ENCODE measurements at regions not wholly inside any gene's neighbourhood (a gene's known extent, or its start where the extent isn't known, plus 50 kb on each side); places are given as distances from the start of the nearest gene placed in this dataset.

- in situ Hi-C loops (cut with HindIII; ENCODE audit: low pct_unique_long_range_greater_than_20kb, low sequenced_read_pairs) = no loop called here
- no peak for TF ChIP-seq JUND (IDR thresholded peaks at IDR 0.05; ENCODE audit: low read depth)
- DNase-seq (ENCODE audit: low read depth in 1 of 2, low spot score in 1 of 2) = no peak
Observed at GRCh38 chr13:78183732-78184131, 265.1 kb upstream of the EDNRB start.

DNA sequence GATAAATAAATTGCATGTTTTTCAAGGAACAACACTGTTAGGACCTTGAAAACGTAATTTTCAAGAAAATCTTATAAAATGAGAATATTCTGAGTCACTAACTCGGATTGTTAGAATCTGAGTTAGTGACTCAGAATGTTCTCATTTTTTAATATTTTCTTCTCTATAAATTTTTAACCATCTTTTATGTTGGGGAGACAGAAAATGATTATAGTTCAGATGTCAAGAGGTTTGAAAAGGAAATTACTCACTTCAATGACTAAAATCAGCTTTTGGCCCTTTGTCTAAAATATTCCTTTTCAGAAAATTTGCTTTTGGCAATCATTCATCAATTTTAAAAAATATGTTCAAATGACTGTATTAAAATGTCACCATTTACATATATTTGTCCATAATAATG, 264.2 kb upstream of the EDNRB start:
- no peak for TF ChIP-seq JUND (IDR thresholded peaks at IDR 0.05; ENCODE audit: low read depth)
- no peak for DNase-seq (ENCODE audit: low read depth in 1 of 2, low spot score in 1 of 2)
- in situ Hi-C loops (cut with HindIII; ENCODE audit: low pct_unique_long_range_greater_than_20kb, low sequenced_read_pairs) = no loop called here

DNA sequence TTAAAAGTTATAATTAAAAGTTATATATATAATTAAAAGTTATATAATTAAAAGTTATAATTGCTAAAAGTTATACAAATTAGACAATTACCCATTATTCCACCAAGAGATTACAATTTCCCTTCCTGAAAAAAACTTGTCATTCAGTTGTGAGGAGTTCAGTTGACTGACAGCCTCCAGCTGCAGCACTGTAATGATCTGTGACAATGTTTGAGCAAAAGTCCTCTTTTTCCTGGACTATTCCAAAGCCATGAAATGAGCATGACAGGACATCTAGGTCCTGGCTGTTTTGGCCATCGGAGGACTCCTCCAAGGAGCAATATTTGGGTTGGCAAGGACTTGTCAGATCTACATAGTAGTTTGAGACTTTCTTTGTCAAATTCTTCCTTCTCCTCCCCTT, 258.7 kb upstream of the EDNRB start:
- in situ Hi-C loops (cut with HindIII; ENCODE audit: low pct_unique_long_range_greater_than_20kb, low sequenced_read_pairs) = no loop called here
- no peak for DNase-seq (ENCODE audit: low read depth in 1 of 2, low spot score in 1 of 2)
- TF ChIP-seq JUND (IDR thresholded peaks at IDR 0.05; ENCODE audit: low read depth) = no peak

GRCh38 chr13:78176880-78177279, 258.2 kb upstream of the EDNRB start:
- no peak for TF ChIP-seq JUND (IDR thresholded peaks at IDR 0.05; ENCODE audit: low read depth)
- DNase-seq (ENCODE audit: low read depth in 1 of 2, low spot score in 1 of 2) = no peak
- in situ Hi-C loops (cut with HindIII; ENCODE audit: low pct_unique_long_range_greater_than_20kb, low sequenced_read_pairs) = no loop called here

GRCh38 chr13:78169386-78169785, 250.8 kb upstream of the EDNRB start:
- no peak for TF ChIP-seq JUND (IDR thresholded peaks at IDR 0.05; ENCODE audit: low read depth)
- DNase-seq (ENCODE audit: low read depth in 1 of 2, low spot score in 1 of 2) = no peak
- in situ Hi-C loops (cut with HindIII; ENCODE audit: low pct_unique_long_range_greater_than_20kb, low sequenced_read_pairs) = no loop called here

- in situ Hi-C loops (cut with HindIII; ENCODE audit: low pct_unique_long_range_greater_than_20kb, low sequenced_read_pairs) = no loop called here
- TF ChIP-seq JUND (IDR thresholded peaks at IDR 0.05; ENCODE audit: low read depth) = no peak
- peak in 1 of 2 experiments; percentile 1 for DNase-seq (ENCODE audit: low read depth in 1 of 2, low spot score in 1 of 2)
Observed at GRCh38 chr13:78168981-78169380, 250.3 kb upstream of the EDNRB start.

GRCh38 chr13:78161266-78161665, 242.6 kb upstream of the EDNRB start:
- in situ Hi-C loops (cut with HindIII; ENCODE audit: low pct_unique_long_range_greater_than_20kb, low sequenced_read_pairs) = no loop called here
- no peak for DNase-seq (ENCODE audit: low read depth in 1 of 2, low spot score in 1 of 2)
- no peak for TF ChIP-seq JUND (IDR thresholded peaks at IDR 0.05; ENCODE audit: low read depth)

GRCh38 chr13:78160793-78161192, 242.2 kb upstream of the EDNRB start:
- in situ Hi-C loops (cut with HindIII; ENCODE audit: low pct_unique_long_range_greater_than_20kb, low sequenced_read_pairs) = no loop called here
- no peak for TF ChIP-seq JUND (IDR thresholded peaks at IDR 0.05; ENCODE audit: low read depth)
- no peak for DNase-seq (ENCODE audit: low read depth in 1 of 2, low spot score in 1 of 2)

- no peak for DNase-seq (ENCODE audit: low read depth in 1 of 2, low spot score in 1 of 2)
- TF ChIP-seq JUND (IDR thresholded peaks at IDR 0.05; ENCODE audit: low read depth) = no peak
- in situ Hi-C loops (cut with HindIII; ENCODE audit: low pct_unique_long_range_greater_than_20kb, low sequenced_read_pairs) = no loop called here
Observed at GRCh38 chr13:78152415-78152814, 233.8 kb upstream of the EDNRB start.

DNA sequence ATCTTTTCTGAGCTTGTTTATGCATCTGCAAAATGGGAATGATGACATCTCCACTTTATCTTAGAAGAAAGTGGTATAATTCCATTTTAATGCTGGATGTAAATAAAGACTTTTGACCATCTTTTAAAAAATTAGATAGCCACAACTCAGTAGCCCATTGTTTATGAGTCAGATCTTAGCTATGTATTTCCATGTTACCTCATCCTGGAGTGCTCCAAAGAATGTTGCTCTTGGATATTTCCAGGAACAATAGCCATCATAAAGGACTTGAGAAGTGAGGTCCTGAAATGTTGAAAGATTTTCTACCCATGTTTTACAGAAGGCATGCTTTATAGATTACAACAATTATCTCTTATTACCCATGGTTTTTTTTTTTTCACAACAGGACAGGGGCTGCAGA, 229.3 kb upstream of the EDNRB start:
- no peak for TF ChIP-seq JUND (IDR thresholded peaks at IDR 0.05; ENCODE audit: low read depth)
- no peak for DNase-seq (ENCODE audit: low read depth in 1 of 2, low spot score in 1 of 2)
- in situ Hi-C loops (cut with HindIII; ENCODE audit: low pct_unique_long_range_greater_than_20kb, low sequenced_read_pairs) = no loop called here

GRCh38 chr13:78145276-78145675, 226.6 kb upstream of the EDNRB start:
- DNase-seq (ENCODE audit: low read depth in 1 of 2, low spot score in 1 of 2) = no peak
- no peak for TF ChIP-seq JUND (IDR thresholded peaks at IDR 0.05; ENCODE audit: low read depth)
- in situ Hi-C loops (cut with HindIII; ENCODE audit: low pct_unique_long_range_greater_than_20kb, low sequenced_read_pairs) = no loop called here

GRCh38 chr13:78139765-78140164, 221.1 kb upstream of the EDNRB start:
- in situ Hi-C loops (cut with HindIII; ENCODE audit: low pct_unique_long_range_greater_than_20kb, low sequenced_read_pairs) = no loop called here
- no peak for DNase-seq (ENCODE audit: low read depth in 1 of 2, low spot score in 1 of 2)
- no peak for TF ChIP-seq JUND (IDR thresholded peaks at IDR 0.05; ENCODE audit: low read depth)

- no peak for TF ChIP-seq JUND (IDR thresholded peaks at IDR 0.05; ENCODE audit: low read depth)
- in situ Hi-C loops (cut with HindIII; ENCODE audit: low pct_unique_long_range_greater_than_20kb, low sequenced_read_pairs) = no loop called here
- DNase-seq (ENCODE audit: low read depth in 1 of 2, low spot score in 1 of 2) = no peak
Observed at GRCh38 chr13:78138756-78139155, 220.1 kb upstream of the EDNRB start.

DNA sequence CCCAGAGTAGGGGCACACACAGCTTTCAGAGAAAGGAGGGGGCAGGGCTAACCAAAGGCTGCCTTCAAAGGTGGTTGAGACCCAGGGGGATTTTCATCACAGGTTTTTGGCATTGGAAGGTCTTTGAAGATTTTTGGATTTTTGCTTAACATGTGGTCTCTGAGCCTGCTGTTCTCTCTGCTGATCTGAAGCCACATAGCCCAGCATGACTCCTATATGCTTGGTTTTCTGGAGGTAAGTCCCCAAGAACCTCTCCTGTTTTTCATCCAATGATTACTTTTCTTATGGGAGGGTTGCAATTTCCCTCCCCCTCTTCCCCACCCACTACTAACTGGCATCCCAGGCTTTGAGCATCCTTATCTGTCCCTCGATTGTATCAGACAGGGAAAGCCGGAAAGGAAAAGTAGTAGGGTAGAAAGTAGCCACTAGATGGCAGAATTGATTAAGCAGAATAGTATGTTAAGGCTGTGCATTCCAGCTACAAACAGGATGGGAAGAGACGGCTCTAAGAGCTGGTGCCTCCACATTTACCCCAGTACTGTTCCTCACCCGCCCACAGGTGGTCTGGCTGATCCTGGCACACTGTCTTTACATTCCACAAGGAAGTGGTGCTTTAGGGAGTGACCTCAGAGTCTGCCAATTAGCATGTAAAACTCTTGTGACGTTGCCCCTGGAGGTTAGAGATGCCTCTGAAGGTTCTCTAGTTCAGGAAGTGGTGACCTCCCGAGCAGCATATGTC, 218.9 kb upstream of the EDNRB start:
- peak; percentile 4 to 67 for DNase-seq (ENCODE audit: low read depth in 1 of 2, low spot score in 1 of 2)
- no peak for TF ChIP-seq JUND (IDR thresholded peaks at IDR 0.05; ENCODE audit: low read depth)
- in situ Hi-C loops (cut with HindIII; ENCODE audit: low pct_unique_long_range_greater_than_20kb, low sequenced_read_pairs) = no loop called here

All from T47D (cell line).